K562 (cell line): ENCODE measurements at regions not wholly inside any gene's neighbourhood (a gene's known extent, or its start where the extent isn't known, plus 50 kb on each side); places are given as distances from the start of the nearest gene placed in this dataset.

Source experiments
- ARNT ChIP-seq, 2 experiments: fragments of 450-650 bp; IDR thresholded peaks; 2 replicates each; pipeline ENCODE4 v1.6.1; 2016; ENCODE audit warnings: mild to moderate bottlenecking in 1 of 2
- COPS2 ChIP-seq: fragments of 450-650 bp; conservative IDR thresholded peaks from 2 replicates; pipeline ENCODE4 v1.6.1; 2016; ENCODE audit warnings: mild to moderate bottlenecking, moderate library complexity
- EWSR1 ChIP-seq: fragments of 450-650 bp; IDR thresholded peaks from 2 replicates; pipeline ENCODE4 v1.6.1; 2018; ENCODE audit warnings: borderline replicate concordance, mild to moderate bottlenecking, low read depth, moderate library complexity; ENCODE audit not compliant: partially characterized antibody
- HSF4 ChIP-seq: fragments of 250-450 bp; sonication (Bioruptor Pico); IDR thresholded peaks from 2 replicates; pipeline ENCODE4 v2.1.2; 2022; ENCODE audit warnings: mild to moderate bottlenecking, moderate library complexity, borderline replicate concordance
- KLF6 ChIP-seq: fragments of 250-450 bp; sonication (Bioruptor Pico); IDR thresholded peaks from 2 replicates; pipeline ENCODE4 v1.4.0; 2020; ENCODE audit warnings: mild to moderate bottlenecking, moderate library complexity, borderline replicate concordance
- NCOA4 ChIP-seq: fragments of 450-650 bp; IDR thresholded peaks from 2 replicates; pipeline ENCODE4 v1.6.1; 2018; ENCODE audit warnings: mild to moderate bottlenecking; ENCODE audit not compliant: partially characterized antibody
- RUNX1 ChIP-seq: sonication (generic); IDR thresholded peaks from 2 replicates; pipeline ENCODE4 v1.6.1; 2016; ENCODE audit warnings: antibody characterized with exemption, low read depth
- XRCC3 ChIP-seq: fragments of 450-650 bp; IDR thresholded peaks from 2 replicates; pipeline ENCODE4 v1.6.1; 2017; ENCODE audit warnings: mild to moderate bottlenecking, moderate library complexity
- YBX1 ChIP-seq: fragments of 450-650 bp; IDR thresholded peaks from 2 replicates; pipeline ENCODE4 v1.7.1; 2016; ENCODE audit warnings: mild to moderate bottlenecking
- ZNF785 ChIP-seq: fragments of 250-450 bp; sonication (Bioruptor Pico); IDR thresholded peaks from 2 replicates; pipeline ENCODE4 v1.4.0; 2020; ENCODE audit warnings: mild to moderate bottlenecking
- TF ChIP-seq, protein P1 (sequence below): fragments of 250-450 bp; sonication (Bioruptor Pico); IDR thresholded peaks from 2 replicates; pipeline ENCODE4 v1.4.0; 2020; ENCODE audit warnings: mild to moderate bottlenecking
- TF ChIP-seq, protein P2 (sequence below): fragments of 250-450 bp; sonication (Bioruptor Pico); IDR thresholded peaks from 2 replicates; pipeline ENCODE4 v1.5.0; 2021; ENCODE audit warnings: mild to moderate bottlenecking, borderline replicate concordance
- TF ChIP-seq, protein P3 (sequence below): sonication (generic); formaldehyde crosslinking; IDR thresholded peaks from 2 replicates; pipeline ENCODE4 v1.8.1; 2023; ENCODE audit warnings: missing genetic modification reagents, mild to moderate bottlenecking, borderline replicate concordance
- TF ChIP-seq, protein P4 (sequence below), 2 experiments: IDR thresholded peaks in 1 of 2; conservative IDR thresholded peaks in 1 of 2; 2 replicates each; pipeline ENCODE4 v1.6.1; 2016; ENCODE audit warnings: low read depth in 2 of 2, mild to moderate bottlenecking in 1 of 2, missing compliant biosample characterization in 1 of 2, missing genetic modification characterization in 1 of 2, moderate library complexity in 1 of 2

DNA sequence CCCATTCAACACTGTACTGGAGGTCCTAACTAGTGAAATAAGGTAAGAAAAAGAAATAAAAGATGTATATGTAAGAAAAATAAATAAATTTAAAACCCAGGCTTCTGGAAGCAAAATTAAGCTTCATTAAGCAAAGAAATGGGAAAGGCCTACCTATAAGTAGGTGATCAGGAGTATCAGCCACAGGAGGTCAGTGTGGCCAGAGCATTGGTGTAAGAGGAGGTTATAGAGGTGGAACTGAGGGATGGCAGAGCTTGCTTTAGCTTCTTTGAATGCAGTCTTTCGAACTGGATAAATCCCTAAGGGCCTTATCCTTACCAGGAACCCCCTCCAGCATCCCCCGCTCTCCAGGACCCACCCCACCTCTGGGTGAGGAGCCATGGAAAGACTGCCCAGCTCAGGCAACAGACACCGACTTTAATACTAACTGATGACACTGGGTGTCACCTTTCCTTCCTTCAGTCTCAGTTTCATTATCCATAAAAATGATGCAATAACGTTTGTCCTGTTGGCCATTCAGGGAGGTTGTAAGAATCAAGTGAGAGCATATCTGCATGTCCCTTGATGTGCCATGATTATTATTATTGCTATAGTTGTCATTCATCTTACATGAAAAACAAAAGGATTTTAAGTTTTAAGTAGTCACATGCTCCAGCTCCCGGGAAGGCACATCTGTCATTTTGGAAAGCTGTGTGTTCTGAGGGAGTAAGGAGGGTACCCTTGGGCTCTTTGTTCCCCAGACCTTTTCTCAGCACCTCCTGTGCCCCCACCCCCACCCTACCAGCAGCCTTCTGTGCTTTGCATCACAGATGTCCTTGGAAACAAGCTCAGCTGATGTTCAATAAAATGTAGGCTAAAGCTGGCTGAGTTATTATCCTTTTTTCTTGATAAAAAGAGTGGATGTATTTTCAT lies 50.8 kb upstream of the CTNNA1 start (continued):
- TF ChIP-seq EWSR1 (no peak), RUNX1 (no peak), ZNF785 (no peak), NCOA4 (no peak), KLF6 (CRISPR knock-in tag) (no peak), YBX1 (no peak), XRCC3 (no peak), HSF4 (CRISPR knock-in tag) (0 out of 2 replicates have a peak, but pooled peaks have one; percentile 15), COPS2 (no peak), ARNT (IDR thresholded peaks at IDR 0.05) (no peak; a peak in 1 of 4 replicates)
- TF ChIP-seq, protein P1, sequence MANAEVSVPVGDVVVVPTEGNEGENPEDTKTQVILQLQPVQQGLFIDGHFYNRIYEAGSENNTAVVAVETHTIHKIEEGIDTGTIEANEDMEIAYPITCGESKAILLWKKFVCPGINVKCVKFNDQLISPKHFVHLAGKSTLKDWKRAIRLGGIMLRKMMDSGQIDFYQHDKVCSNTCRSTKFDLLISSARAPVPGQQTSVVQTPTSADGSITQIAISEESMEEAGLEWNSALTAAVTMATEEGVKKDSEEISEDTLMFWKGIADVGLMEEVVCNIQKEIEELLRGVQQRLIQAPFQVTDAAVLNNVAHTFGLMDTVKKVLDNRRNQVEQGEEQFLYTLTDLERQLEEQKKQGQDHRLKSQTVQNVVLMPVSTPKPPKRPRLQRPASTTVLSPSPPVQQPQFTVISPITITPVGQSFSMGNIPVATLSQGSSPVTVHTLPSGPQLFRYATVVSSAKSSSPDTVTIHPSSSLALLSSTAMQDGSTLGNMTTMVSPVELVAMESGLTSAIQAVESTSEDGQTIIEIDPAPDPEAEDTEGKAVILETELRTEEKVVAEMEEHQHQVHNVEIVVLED (CRISPR knock-in tag) = 0 out of 2 replicates have a peak, but pooled peaks have one; percentile 32
- TF ChIP-seq, protein P2, sequence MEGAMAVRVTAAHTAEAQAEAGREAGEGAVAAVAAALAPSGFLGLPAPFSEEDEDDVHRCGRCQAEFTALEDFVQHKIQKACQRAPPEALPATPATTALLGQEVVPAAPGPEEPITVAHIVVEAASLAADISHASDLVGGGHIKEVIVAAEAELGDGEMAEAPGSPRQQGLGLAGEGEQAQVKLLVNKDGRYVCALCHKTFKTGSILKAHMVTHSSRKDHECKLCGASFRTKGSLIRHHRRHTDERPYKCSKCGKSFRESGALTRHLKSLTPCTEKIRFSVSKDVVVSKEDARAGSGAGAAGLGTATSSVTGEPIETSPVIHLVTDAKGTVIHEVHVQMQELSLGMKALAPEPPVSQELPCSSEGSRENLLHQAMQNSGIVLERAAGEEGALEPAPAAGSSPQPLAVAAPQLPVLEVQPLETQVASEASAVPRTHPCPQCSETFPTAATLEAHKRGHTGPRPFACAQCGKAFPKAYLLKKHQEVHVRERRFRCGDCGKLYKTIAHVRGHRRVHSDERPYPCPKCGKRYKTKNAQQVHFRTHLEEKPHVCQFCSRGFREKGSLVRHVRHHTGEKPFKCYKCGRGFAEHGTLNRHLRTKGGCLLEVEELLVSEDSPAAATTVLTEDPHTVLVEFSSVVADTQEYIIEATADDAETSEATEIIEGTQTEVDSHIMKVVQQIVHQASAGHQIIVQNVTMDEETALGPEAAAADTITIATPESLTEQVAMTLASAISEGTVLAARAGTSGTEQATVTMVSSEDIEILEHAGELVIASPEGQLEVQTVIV (CRISPR knock-in tag) = no peak
- TF ChIP-seq, protein P3, sequence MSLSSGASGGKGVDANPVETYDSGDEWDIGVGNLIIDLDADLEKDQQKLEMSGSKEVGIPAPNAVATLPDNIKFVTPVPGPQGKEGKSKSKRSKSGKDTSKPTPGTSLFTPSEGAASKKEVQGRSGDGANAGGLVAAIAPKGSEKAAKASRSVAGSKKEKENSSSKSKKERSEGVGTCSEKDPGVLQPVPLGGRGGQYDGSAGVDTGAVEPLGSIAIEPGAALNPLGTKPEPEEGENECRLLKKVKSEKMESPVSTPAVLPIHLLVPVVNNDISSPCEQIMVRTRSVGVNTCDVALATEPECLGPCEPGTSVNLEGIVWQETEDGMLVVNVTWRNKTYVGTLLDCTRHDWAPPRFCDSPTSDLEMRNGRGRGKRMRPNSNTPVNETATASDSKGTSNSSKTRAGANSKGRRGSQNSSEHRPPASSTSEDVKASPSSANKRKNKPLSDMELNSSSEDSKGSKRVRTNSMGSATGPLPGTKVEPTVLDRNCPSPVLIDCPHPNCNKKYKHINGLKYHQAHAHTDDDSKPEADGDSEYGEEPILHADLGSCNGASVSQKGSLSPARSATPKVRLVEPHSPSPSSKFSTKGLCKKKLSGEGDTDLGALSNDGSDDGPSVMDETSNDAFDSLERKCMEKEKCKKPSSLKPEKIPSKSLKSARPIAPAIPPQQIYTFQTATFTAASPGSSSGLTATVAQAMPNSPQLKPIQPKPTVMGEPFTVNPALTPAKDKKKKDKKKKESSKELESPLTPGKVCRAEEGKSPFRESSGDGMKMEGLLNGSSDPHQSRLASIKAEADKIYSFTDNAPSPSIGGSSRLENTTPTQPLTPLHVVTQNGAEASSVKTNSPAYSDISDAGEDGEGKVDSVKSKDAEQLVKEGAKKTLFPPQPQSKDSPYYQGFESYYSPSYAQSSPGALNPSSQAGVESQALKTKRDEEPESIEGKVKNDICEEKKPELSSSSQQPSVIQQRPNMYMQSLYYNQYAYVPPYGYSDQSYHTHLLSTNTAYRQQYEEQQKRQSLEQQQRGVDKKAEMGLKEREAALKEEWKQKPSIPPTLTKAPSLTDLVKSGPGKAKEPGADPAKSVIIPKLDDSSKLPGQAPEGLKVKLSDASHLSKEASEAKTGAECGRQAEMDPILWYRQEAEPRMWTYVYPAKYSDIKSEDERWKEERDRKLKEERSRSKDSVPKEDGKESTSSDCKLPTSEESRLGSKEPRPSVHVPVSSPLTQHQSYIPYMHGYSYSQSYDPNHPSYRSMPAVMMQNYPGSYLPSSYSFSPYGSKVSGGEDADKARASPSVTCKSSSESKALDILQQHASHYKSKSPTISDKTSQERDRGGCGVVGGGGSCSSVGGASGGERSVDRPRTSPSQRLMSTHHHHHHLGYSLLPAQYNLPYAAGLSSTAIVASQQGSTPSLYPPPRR (CRISPR knock-in tag) = no peak
- TF ChIP-seq, protein P4, sequence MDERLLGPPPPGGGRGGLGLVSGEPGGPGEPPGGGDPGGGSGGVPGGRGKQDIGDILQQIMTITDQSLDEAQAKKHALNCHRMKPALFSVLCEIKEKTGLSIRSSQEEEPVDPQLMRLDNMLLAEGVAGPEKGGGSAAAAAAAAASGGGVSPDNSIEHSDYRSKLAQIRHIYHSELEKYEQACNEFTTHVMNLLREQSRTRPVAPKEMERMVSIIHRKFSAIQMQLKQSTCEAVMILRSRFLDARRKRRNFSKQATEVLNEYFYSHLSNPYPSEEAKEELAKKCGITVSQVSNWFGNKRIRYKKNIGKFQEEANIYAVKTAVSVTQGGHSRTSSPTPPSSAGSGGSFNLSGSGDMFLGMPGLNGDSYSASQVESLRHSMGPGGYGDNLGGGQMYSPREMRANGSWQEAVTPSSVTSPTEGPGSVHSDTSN (CRISPR knock-in tag; IDR thresholded peaks at IDR 0.05; ENCODE audit: low read depth) = no peak
- TF ChIP-seq, protein P4 (tag; conservative IDR thresholded peaks at IDR 0.05; ENCODE audit: low read depth) = peak; percentile 31; the same call in 1 of the 2 replicates
